HCT116 (cell line): ENCODE measurements at regions not wholly inside any gene's neighbourhood (a gene's known extent, or its start where the extent isn't known, plus 50 kb on each side); places are given as distances from the start of the nearest gene placed in this dataset.

Source experiments
- CEBPB ChIP-seq: IDR thresholded peaks from 2 replicates; pipeline ENCODE4 v1.6.1; 2012; ENCODE audit warnings: low read depth
- ELF1 ChIP-seq: IDR thresholded peaks from 2 replicates; pipeline ENCODE4 v1.6.1; 2012; ENCODE audit warnings: low read depth, borderline replicate concordance
- EZH2 ChIP-seq: fragments of 200-600 bp; sonication (generic); IDR thresholded peaks from 2 replicates; pipeline ENCODE4 v1.6.1; 2017; ENCODE audit warnings: antibody characterized with exemption, mixed run types
- EZH2phosphoT487 ChIP-seq: fragments of 200-600 bp; IDR thresholded peaks from 2 replicates; pipeline ENCODE4 v1.6.1; 2018; ENCODE audit warnings: antibody characterized with exemption, borderline replicate concordance
- FOSL1 ChIP-seq: IDR thresholded peaks from 2 replicates; pipeline ENCODE4 v1.6.1; 2012; ENCODE audit warnings: low read depth
- POLR2A ChIP-seq: IDR thresholded peaks from 2 replicates; pipeline ENCODE4 v1.7.0; 2011; ENCODE audit warnings: borderline replicate concordance; ENCODE audit not compliant: insufficient read depth, insufficient read length; ENCODE audit errors: extremely low read depth
- POLR2AphosphoS5 ChIP-seq: IDR thresholded peaks from 2 replicates; pipeline ENCODE4 v1.6.1; 2011; ENCODE audit warnings: mild to moderate bottlenecking, low read depth, low read length, moderate library complexity
- TF ChIP-seq, protein P1 (sequence below): IDR thresholded peaks from 2 replicates; pipeline ENCODE4 v1.6.1; 2012; ENCODE audit warnings: low read depth
- TF ChIP-seq, protein P2 (sequence below), 3 experiments: fragments of 200-600 bp in 1 of 3; sonication (generic) in 1 of 3; IDR thresholded peaks in 2 of 3; conservative IDR thresholded peaks in 1 of 3; 2 replicates each; pipeline ENCODE4 v1.5.1; 2012 to 2017; ENCODE audit warnings: low read depth in 2 of 3, low read length in 2 of 3, antibody characterized with exemption in 1 of 3, borderline replicate concordance in 1 of 3, control low read depth in 1 of 3, mild to moderate bottlenecking in 1 of 3, mixed read lengths in 1 of 3, mixed run types in 1 of 3, moderate library complexity in 1 of 3; ENCODE audit not compliant: insufficient read depth in 1 of 3
- TF ChIP-seq, protein P3 (sequence below): IDR thresholded peaks from 2 replicates; pipeline ENCODE4 v1.6.1; 2011; ENCODE audit warnings: mild to moderate bottlenecking, low read length, moderate library complexity; ENCODE audit not compliant: insufficient replicate concordance; ENCODE audit errors: extremely low read depth
- TF ChIP-seq, protein P4 (sequence below): IDR thresholded peaks from 2 replicates; pipeline ENCODE4 v1.6.1; 2012

DNA sequence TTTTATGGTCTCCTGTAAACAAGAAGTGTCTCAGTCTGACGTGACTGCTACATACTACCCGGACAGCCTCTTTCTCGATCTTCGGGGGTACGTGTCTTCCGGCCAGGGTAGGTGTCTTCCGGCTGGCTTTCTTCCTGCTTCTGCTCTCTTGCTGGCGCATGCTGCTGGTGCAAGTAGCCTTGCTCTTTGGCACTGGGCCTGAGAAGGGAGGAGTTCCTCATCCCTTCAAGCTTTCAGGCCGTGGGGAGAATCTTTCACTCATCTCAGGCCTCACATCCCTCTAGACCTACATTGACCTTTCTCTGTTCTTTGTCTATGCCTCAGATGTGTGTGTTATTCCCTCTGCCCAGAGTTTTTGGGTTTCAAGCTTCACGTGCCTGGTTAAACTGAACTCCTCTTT, 130.4 kb downstream of the JCAD start:
- TF ChIP-seq, protein P1, sequence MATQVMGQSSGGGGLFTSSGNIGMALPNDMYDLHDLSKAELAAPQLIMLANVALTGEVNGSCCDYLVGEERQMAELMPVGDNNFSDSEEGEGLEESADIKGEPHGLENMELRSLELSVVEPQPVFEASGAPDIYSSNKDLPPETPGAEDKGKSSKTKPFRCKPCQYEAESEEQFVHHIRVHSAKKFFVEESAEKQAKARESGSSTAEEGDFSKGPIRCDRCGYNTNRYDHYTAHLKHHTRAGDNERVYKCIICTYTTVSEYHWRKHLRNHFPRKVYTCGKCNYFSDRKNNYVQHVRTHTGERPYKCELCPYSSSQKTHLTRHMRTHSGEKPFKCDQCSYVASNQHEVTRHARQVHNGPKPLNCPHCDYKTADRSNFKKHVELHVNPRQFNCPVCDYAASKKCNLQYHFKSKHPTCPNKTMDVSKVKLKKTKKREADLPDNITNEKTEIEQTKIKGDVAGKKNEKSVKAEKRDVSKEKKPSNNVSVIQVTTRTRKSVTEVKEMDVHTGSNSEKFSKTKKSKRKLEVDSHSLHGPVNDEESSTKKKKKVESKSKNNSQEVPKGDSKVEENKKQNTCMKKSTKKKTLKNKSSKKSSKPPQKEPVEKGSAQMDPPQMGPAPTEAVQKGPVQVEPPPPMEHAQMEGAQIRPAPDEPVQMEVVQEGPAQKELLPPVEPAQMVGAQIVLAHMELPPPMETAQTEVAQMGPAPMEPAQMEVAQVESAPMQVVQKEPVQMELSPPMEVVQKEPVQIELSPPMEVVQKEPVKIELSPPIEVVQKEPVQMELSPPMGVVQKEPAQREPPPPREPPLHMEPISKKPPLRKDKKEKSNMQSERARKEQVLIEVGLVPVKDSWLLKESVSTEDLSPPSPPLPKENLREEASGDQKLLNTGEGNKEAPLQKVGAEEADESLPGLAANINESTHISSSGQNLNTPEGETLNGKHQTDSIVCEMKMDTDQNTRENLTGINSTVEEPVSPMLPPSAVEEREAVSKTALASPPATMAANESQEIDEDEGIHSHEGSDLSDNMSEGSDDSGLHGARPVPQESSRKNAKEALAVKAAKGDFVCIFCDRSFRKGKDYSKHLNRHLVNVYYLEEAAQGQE: no peak
- TF ChIP-seq, protein P2, sequence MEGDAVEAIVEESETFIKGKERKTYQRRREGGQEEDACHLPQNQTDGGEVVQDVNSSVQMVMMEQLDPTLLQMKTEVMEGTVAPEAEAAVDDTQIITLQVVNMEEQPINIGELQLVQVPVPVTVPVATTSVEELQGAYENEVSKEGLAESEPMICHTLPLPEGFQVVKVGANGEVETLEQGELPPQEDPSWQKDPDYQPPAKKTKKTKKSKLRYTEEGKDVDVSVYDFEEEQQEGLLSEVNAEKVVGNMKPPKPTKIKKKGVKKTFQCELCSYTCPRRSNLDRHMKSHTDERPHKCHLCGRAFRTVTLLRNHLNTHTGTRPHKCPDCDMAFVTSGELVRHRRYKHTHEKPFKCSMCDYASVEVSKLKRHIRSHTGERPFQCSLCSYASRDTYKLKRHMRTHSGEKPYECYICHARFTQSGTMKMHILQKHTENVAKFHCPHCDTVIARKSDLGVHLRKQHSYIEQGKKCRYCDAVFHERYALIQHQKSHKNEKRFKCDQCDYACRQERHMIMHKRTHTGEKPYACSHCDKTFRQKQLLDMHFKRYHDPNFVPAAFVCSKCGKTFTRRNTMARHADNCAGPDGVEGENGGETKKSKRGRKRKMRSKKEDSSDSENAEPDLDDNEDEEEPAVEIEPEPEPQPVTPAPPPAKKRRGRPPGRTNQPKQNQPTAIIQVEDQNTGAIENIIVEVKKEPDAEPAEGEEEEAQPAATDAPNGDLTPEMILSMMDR (IDR thresholded peaks at IDR 0.05 in 2 of 3, conservative IDR thresholded peaks at IDR 0.05 in 1 of 3; ENCODE audit: borderline replicate concordance in 1 of 3, insufficient read depth in 1 of 3, low read depth in 2 of 3, low read length in 2 of 3): no peak
- TF ChIP-seq EZH2 (no peak), FOSL1 (no peak), POLR2AphosphoS5 (no peak), EZH2phosphoT487 (no peak), ELF1 (no peak), CEBPB (no peak), POLR2A (no peak)
- TF ChIP-seq, protein P3, sequence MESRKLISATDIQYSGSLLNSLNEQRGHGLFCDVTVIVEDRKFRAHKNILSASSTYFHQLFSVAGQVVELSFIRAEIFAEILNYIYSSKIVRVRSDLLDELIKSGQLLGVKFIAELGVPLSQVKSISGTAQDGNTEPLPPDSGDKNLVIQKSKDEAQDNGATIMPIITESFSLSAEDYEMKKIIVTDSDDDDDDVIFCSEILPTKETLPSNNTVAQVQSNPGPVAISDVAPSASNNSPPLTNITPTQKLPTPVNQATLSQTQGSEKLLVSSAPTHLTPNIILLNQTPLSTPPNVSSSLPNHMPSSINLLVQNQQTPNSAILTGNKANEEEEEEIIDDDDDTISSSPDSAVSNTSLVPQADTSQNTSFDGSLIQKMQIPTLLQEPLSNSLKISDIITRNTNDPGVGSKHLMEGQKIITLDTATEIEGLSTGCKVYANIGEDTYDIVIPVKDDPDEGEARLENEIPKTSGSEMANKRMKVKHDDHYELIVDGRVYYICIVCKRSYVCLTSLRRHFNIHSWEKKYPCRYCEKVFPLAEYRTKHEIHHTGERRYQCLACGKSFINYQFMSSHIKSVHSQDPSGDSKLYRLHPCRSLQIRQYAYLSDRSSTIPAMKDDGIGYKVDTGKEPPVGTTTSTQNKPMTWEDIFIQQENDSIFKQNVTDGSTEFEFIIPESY: no peak
- TF ChIP-seq, protein P4, sequence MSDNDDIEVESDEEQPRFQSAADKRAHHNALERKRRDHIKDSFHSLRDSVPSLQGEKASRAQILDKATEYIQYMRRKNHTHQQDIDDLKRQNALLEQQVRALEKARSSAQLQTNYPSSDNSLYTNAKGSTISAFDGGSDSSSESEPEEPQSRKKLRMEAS: no peak
